Mesendoderm (in vitro differentiated cells): ENCODE measurements at regions not wholly inside any gene's neighbourhood (a gene's known extent, or its start where the extent isn't known, plus 50 kb on each side); places are given as distances from the start of the nearest gene placed in this dataset.

Experiments
- DNase-seq: peaks from one replicate; pipeline ENCODE4 v3.0.0; 2013
- H2AK5ac ChIP-seq: 2 replicates; pipeline ENCODE4 v1.6.1; 2013; ENCODE audit warnings: low read length, inconsistent platforms
- H2BK120ac ChIP-seq: 2 replicates; pipeline ENCODE4 v1.6.1; 2013; ENCODE audit warnings: low read depth, mild to moderate bottlenecking, low read length, moderate library complexity, mixed read lengths
- H2BK15ac ChIP-seq: replicated peaks from 2 replicates; pipeline ENCODE4 v1.6.1; 2013; ENCODE audit warnings: low read depth, mild to moderate bottlenecking, moderate library complexity
- H2BK5ac ChIP-seq: 2 replicates; pipeline ENCODE4 v1.6.1; 2013; ENCODE audit warnings: low read length, inconsistent platforms
- H3K18ac ChIP-seq: 2 replicates; pipeline ENCODE4 v1.6.1; 2013; ENCODE audit warnings: mild to moderate bottlenecking, low read length, mixed read lengths
- H3K23ac ChIP-seq: one replicate; pipeline ENCODE4 v1.6.1; 2013; ENCODE audit warnings: low read length
- H3K27ac ChIP-seq: 2 replicates; pipeline ENCODE4 v1.5.1; 2013; ENCODE audit warnings: low read depth, mild to moderate bottlenecking, inconsistent platforms, low read length, moderate library complexity
- H3K27me3 ChIP-seq: 2 replicates; pipeline ENCODE4 v1.6.1; 2013; ENCODE audit warnings: low read length, control low read depth, mild to moderate bottlenecking, inconsistent platforms; ENCODE audit not compliant: insufficient read depth, poor library complexity
- H3K36me3 ChIP-seq: 2 replicates; pipeline ENCODE4 v1.6.1; 2013; ENCODE audit warnings: low read length, inconsistent platforms; ENCODE audit not compliant: control insufficient read depth, insufficient read depth
- H3K4ac ChIP-seq: one replicate; pipeline ENCODE4 v1.6.1; 2013; ENCODE audit warnings: low read depth, mild to moderate bottlenecking, low read length, moderate library complexity
- H3K4me1 ChIP-seq: 2 replicates; pipeline ENCODE4 v1.6.1; 2013; ENCODE audit warnings: low read depth, low read length, inconsistent platforms; ENCODE audit not compliant: control insufficient read depth
- H3K4me2 ChIP-seq: 2 replicates; pipeline ENCODE4 v1.6.1; 2013; ENCODE audit warnings: low read length
- H3K4me3 ChIP-seq: 2 replicates; pipeline ENCODE4 v1.5.1; 2013; ENCODE audit warnings: mild to moderate bottlenecking, low read length
- H3K56ac ChIP-seq: one replicate; pipeline ENCODE4 v1.6.1; 2013; ENCODE audit warnings: low read length
- H3K79me1 ChIP-seq: 2 replicates; pipeline ENCODE4 v1.6.1; 2013; ENCODE audit warnings: low read length, inconsistent platforms
- H3K79me2 ChIP-seq: 2 replicates; pipeline ENCODE4 v1.6.1; 2013; ENCODE audit warnings: mild to moderate bottlenecking, low read length; ENCODE audit not compliant: control insufficient read depth, insufficient read depth
- H3K9ac ChIP-seq: 2 replicates; pipeline ENCODE4 v1.6.1; 2013; ENCODE audit warnings: low read length, inconsistent platforms
- H4K5ac ChIP-seq: one replicate; pipeline ENCODE4 v1.6.1; 2013; ENCODE audit warnings: low read length
- H4K8ac ChIP-seq: one replicate; pipeline ENCODE4 v1.6.1; 2013; ENCODE audit warnings: low read depth, mild to moderate bottlenecking, control low read depth, low read length, moderate library complexity
- WGBS: extraction: QIAGEN DNeasy Blood & Tissue Kit; methylation state at CpG from one replicate; pipeline ENCODE4 v1.1.7; 2013; ENCODE audit warnings: low lambda C conversion rate, missing lambda C conversion rate; ENCODE audit not compliant: insufficient coverage; ENCODE audit errors: extremely low coverage; 5-methylcytosine and 5-hydroxymethylcytosine counted together

DNA sequence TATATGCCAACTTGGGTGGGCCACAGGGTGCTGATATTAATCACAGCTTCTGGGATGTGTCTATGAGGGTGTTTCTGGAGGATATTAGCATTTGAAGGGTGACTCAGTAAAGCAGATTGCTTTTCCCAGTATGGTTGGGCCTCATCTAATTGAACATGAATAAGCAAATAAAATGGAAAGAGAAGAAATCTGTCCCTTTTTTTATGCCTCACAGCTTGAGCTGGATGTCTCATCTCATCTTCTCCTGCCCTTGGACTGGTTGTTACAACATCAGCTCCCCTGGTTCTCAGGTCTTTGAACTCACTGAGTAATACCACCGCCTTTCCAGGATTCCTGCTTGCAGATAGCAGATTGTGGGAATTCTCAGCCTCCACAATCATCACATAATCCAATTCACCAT, 1149.2 kb downstream of the PCDH18 start:
- Histone ChIP-seq H3K56ac (no peak overlapping the region), H3K4me1 (no peaks in the 10 kb centered on the region), H3K4me2 (no peak overlapping the region), H2BK5ac (no peak overlapping the region), H3K79me2 (no peaks in the 10 kb centered on the region), H3K27ac (no peak overlapping the region), H2AK5ac (no peak overlapping the region), H3K4me3 (no peak overlapping the region), H4K8ac (no peak overlapping the region), H3K9ac (no peak overlapping the region), H3K27me3 (no peaks in the 10 kb centered on the region), H3K18ac (no peak overlapping the region), H2BK15ac (no peak overlapping the region), H3K36me3 (no peaks in the 10 kb centered on the region), H3K79me1 (no peaks in the 10 kb centered on the region), H3K4ac (no peak overlapping the region), H3K23ac (no peak overlapping the region), H2BK120ac (no peak overlapping the region), H4K5ac (no peak overlapping the region)
- WGBS, result no CpG with 5 or more reads among the region's 1 CpG
- DNase-seq, result no peak

DNA sequence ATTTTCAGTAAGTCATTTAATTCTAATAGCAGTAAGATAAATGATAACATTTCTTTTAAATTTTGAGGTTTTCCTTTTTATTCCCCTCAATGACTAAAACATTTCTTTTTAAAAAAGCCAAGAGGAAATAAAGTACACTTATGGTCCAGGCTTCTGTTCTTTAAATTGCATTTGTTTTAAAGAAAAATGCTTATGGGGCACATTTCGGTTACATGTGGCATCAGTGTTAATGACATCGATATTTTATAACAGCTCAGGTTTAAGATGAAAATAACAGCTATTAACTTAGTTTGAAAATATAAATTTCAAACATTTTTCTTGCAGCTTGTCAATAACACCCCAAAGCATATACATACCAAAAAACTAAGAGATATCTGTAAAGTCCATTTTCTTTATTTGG, 1161.1 kb downstream of the PCDH18 start:
- no peaks in the 10 kb centered on the region for H3K4me1 ChIP-seq
- no peak for DNase-seq
- H2AK5ac ChIP-seq, result no peak overlapping the region
- no peak overlapping the region for H4K5ac ChIP-seq
- H3K9ac ChIP-seq, result no peak overlapping the region
- H3K4me2 ChIP-seq, result no peak overlapping the region
- H2BK5ac ChIP-seq, result no peak overlapping the region
- no peak overlapping the region for H4K8ac ChIP-seq
- no peak overlapping the region for H3K23ac ChIP-seq
- no peaks in the 10 kb centered on the region for H3K27me3 ChIP-seq
- no peak overlapping the region for H2BK120ac ChIP-seq
- H3K56ac ChIP-seq, result no peak overlapping the region
- H2BK15ac ChIP-seq, result no peak overlapping the region
- no peak overlapping the region for H3K18ac ChIP-seq
- no CpG with 5 or more reads among the region's 2 CpGs for WGBS
- no peaks in the 10 kb centered on the region for H3K36me3 ChIP-seq
- H3K79me2 ChIP-seq, result no peaks in the 10 kb centered on the region
- no peaks in the 10 kb centered on the region for H3K79me1 ChIP-seq
- no peak overlapping the region for H3K27ac ChIP-seq
- no peak overlapping the region for H3K4me3 ChIP-seq
- H3K4ac ChIP-seq, result no peak overlapping the region

DNA sequence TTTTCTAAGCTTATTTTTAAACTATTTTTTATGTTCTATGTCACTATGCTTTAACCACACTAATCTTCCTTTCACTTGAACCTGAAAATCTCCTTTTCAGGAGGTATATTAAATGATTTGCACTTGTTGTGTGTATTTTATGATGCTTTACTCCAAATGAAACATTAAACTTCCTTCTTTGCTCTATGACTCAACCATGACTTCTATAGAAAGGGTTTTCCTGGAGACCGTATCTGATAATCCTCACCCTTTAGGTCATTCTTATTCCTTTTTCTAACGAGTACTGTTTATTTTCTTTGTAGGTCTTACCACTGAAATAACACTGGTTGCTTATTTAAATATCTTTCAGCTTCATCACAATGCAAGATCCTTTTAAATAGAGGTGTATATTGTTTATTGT, 1163.2 kb downstream of the PCDH18 start:
- no peak overlapping the region for H3K9ac ChIP-seq

DNA sequence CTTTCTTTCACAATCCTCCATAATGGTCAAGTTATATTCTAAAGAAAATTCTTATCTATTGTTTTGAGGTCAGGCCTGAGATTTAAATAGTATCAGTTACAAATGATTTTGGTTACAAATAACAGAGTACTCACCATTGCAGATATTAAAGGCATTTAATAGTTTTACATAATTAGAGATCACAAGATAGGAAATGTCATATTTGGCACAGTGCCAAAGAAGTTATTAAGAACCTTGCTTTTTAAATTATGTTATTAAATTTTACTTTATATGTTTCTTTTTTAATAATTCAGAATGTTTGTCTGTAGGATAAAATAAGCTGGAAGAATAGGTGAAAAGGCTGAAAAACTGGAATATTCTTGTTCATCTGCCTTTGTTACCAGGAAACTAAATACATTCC, 1174.7 kb downstream of the PCDH18 start:
- Histone ChIP-seq H3K27ac (no peak overlapping the region), H3K79me1 (no peaks in the 10 kb centered on the region), H3K18ac (no peak overlapping the region), H3K9ac (no peak overlapping the region), H3K36me3 (no peaks in the 10 kb centered on the region), H2BK120ac (no peak overlapping the region), H3K4me2 (no peak overlapping the region), H3K23ac (no peak overlapping the region), H3K4me3 (no peak overlapping the region), H3K79me2 (no peaks in the 10 kb centered on the region), H2BK15ac (no peak overlapping the region), H3K27me3 (no peaks in the 10 kb centered on the region), H2BK5ac (no peak overlapping the region), H4K5ac (no peak overlapping the region), H3K56ac (no peak overlapping the region), H3K4ac (no peak overlapping the region), H2AK5ac (no peak overlapping the region), H4K8ac (no peak overlapping the region), H3K4me1 (no peaks in the 10 kb centered on the region)
- DNase-seq, result no peak

More for the DNA sequence above, 1163.2 kb downstream of the PCDH18 start:
- no peak overlapping the region for H2AK5ac ChIP-seq
- no peak overlapping the region for H3K18ac ChIP-seq
- H3K79me2 ChIP-seq, result no peaks in the 10 kb centered on the region
- no peak overlapping the region for H3K27ac ChIP-seq
- no peaks in the 10 kb centered on the region for H3K79me1 ChIP-seq
- no peak overlapping the region for H2BK120ac ChIP-seq
- H3K27me3 ChIP-seq, result no peaks in the 10 kb centered on the region
- no peak overlapping the region for H4K5ac ChIP-seq
- H3K4me1 ChIP-seq, result no peaks in the 10 kb centered on the region
- no peak overlapping the region for H2BK15ac ChIP-seq
- no peak overlapping the region for H3K4ac ChIP-seq
- no peak for DNase-seq
- H2BK5ac ChIP-seq, result no peak overlapping the region
- no peaks in the 10 kb centered on the region for H3K36me3 ChIP-seq
- H4K8ac ChIP-seq, result no peak overlapping the region
- WGBS, result no CpG with 5 or more reads among the region's 2 CpGs
- no peak overlapping the region for H3K23ac ChIP-seq
- no peak overlapping the region for H3K56ac ChIP-seq
- no peak overlapping the region for H3K4me3 ChIP-seq
- H3K4me2 ChIP-seq, result no peak overlapping the region

DNA sequence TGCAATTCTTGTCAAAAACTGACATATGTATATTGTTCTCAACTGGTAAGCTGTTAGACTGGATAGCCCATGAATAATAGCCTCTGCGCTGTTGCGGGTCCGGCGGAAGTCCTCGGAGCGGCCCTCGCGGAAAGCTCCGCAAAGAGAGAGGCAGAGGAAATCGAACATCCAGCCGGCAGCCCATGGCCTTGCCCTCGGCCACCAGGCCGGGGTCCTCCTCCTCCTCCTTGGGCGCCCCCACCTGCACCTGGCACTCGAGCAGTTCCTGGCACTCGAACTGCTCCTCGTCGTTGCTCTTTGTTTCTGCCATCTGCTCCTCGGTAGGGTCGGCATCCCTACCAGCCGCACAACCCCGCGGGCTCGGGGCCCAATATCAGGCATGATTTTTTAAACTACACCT, 1176.3 kb downstream of the PCDH18 start:
- H4K8ac ChIP-seq, result no peak overlapping the region
- H3K27ac ChIP-seq, result no peak overlapping the region
- H3K23ac ChIP-seq, result no peak overlapping the region
- H3K18ac ChIP-seq, result no peak overlapping the region
- WGBS, result no CpG with 5 or more reads among the region's 24 CpGs
- no peaks in the 10 kb centered on the region for H3K4me1 ChIP-seq
- no peak overlapping the region for H2BK15ac ChIP-seq
- no peak overlapping the region for H2AK5ac ChIP-seq
- no peak overlapping the region for H4K5ac ChIP-seq
- H3K4me3 ChIP-seq, result no peak overlapping the region
- no peak overlapping the region for H3K4me2 ChIP-seq
- no peaks in the 10 kb centered on the region for H3K27me3 ChIP-seq
- no peak overlapping the region for H3K56ac ChIP-seq
- H2BK120ac ChIP-seq, result no peak overlapping the region
- no peaks in the 10 kb centered on the region for H3K79me2 ChIP-seq
- H3K79me1 ChIP-seq, result no peaks in the 10 kb centered on the region
- no peak overlapping the region for H2BK5ac ChIP-seq
- no peak for DNase-seq
- H3K9ac ChIP-seq, result no peak overlapping the region
- no peaks in the 10 kb centered on the region for H3K36me3 ChIP-seq
- no peak overlapping the region for H3K4ac ChIP-seq

DNA sequence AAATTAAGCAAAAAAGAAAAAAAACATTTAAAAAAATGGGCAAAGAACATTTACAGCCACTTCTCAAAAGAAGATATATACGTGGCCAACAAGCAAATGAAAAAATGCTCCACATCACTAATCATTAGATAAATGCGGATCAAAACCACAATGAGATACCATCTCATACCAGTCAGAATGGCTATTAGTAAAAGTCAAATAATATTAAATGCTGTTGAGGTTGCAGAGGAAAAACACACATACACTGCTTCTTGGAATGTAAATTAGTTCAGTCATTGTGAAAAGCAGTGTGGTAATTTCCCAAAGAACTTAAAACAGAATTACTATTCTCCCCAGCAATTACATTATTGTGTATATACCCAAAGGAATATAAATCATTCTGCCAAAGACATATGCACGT, 1189.0 kb downstream of the PCDH18 start:
- no peaks in the 10 kb centered on the region for H3K36me3 ChIP-seq
- H3K4ac ChIP-seq, result no peak overlapping the region
- H3K9ac ChIP-seq, result no peak overlapping the region
- H2BK15ac ChIP-seq, result no peak overlapping the region
- no peak overlapping the region for H3K56ac ChIP-seq
- no CpG with 5 or more reads among the region's 3 CpGs for WGBS
- H4K8ac ChIP-seq, result no peak overlapping the region
- H3K23ac ChIP-seq, result no peak overlapping the region
- no peak overlapping the region for H3K4me2 ChIP-seq
- no peak overlapping the region for H4K5ac ChIP-seq
- H3K27ac ChIP-seq, result no peak overlapping the region
- DNase-seq, result no peak
- H2BK5ac ChIP-seq, result no peak overlapping the region
- no peaks in the 10 kb centered on the region for H3K79me1 ChIP-seq
- no peaks in the 10 kb centered on the region for H3K4me1 ChIP-seq
- no peak overlapping the region for H3K18ac ChIP-seq
- no peaks in the 10 kb centered on the region for H3K27me3 ChIP-seq
- no peaks in the 10 kb centered on the region for H3K79me2 ChIP-seq
- no peak overlapping the region for H3K4me3 ChIP-seq
- H2AK5ac ChIP-seq, result no peak overlapping the region
- no peak overlapping the region for H2BK120ac ChIP-seq
